ENCODE measurements at regions not wholly inside any gene's neighbourhood (a gene's known extent, or its start where the extent isn't known, plus 50 kb on each side); places are given as distances from the start of the nearest gene placed in this dataset.

DNA sequence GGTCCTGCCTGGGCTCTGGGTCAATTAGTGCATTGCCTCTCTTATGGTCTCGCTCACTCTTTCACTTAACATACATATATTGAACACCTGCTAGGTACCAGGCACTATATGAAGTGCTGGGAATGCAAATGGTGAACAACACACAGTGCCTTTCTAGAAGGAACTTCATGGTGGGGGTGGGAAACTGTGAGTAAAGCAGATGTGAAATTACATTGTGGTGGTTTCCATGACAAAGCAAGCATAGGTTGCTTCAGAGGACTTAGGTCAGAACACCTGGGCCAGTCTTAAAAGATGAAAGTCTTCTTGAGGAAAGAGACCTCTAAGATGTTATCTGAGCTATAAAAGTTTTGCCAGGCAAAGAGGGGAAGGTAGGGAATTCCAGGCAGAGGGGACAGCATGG lies 231.3 kb downstream of the BUD13 start:
- no peak for DNase-seq

DNA sequence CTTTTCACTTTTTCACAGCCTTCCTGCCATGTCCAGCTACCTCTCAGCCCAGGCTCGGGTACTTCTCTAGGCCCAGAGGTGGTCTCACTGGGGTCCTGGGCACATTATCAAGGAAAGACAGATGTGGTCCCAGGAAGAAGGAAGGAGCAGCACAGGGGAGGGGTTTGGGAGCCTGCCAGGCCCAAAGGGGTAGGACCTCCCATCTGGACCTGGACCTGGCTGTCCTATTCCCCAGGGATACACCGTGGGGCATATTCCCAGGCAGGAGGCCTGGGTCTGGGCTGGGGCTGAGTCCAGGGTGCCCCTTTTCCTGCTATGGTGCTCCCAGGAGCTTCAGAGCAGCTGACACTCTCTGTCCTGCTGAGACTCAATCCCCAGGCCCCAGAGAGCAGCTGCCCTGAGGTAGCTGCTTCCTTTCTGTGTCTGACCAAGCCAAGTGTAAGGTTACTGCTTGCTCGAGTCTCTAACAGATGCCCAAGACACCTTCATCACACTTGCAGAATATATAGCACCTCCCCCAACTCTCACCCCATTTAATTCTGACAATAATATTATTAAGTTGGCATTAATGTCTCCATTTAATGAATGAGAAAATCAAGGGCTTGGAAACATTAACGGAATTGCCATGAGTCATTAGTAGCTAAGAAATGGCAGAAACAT lies 232.0 kb downstream of the BUD13 start:
- Mint-ChIP-seq H3K27me3 (ENCODE audit: low read depth, poor library complexity) (peaks cover 11% of the 10 kb centered on the region), H3K36me3 (ENCODE audit: low read depth) (no peaks in the 10 kb centered on the region), H3K4me1 (peaks cover 9% of the 10 kb centered on the region), H3K27ac (no peak overlapping the region), H3K9me3 (peaks cover 10% of the 10 kb centered on the region), H3K4me3 (no peak overlapping the region)
- DNase-seq, result no peak
- TF ChIP-seq, protein P1, sequence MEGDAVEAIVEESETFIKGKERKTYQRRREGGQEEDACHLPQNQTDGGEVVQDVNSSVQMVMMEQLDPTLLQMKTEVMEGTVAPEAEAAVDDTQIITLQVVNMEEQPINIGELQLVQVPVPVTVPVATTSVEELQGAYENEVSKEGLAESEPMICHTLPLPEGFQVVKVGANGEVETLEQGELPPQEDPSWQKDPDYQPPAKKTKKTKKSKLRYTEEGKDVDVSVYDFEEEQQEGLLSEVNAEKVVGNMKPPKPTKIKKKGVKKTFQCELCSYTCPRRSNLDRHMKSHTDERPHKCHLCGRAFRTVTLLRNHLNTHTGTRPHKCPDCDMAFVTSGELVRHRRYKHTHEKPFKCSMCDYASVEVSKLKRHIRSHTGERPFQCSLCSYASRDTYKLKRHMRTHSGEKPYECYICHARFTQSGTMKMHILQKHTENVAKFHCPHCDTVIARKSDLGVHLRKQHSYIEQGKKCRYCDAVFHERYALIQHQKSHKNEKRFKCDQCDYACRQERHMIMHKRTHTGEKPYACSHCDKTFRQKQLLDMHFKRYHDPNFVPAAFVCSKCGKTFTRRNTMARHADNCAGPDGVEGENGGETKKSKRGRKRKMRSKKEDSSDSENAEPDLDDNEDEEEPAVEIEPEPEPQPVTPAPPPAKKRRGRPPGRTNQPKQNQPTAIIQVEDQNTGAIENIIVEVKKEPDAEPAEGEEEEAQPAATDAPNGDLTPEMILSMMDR (IDR thresholded peaks at IDR 0.05), result no peak

More for the DNA sequence above, 231.3 kb downstream of the BUD13 start:
- Mint-ChIP-seq H3K9me3 (peaks cover 10% of the 10 kb centered on the region), H3K27me3 (ENCODE audit: low read depth, poor library complexity) (peaks cover 9% of the 10 kb centered on the region), H3K36me3 (ENCODE audit: low read depth) (no peaks in the 10 kb centered on the region), H3K4me3 (no peak overlapping the region), H3K27ac (no peak overlapping the region), H3K4me1 (peaks cover 5% of the 10 kb centered on the region)
- TF ChIP-seq, protein P1 (IDR thresholded peaks at IDR 0.05), result no peak

DNA sequence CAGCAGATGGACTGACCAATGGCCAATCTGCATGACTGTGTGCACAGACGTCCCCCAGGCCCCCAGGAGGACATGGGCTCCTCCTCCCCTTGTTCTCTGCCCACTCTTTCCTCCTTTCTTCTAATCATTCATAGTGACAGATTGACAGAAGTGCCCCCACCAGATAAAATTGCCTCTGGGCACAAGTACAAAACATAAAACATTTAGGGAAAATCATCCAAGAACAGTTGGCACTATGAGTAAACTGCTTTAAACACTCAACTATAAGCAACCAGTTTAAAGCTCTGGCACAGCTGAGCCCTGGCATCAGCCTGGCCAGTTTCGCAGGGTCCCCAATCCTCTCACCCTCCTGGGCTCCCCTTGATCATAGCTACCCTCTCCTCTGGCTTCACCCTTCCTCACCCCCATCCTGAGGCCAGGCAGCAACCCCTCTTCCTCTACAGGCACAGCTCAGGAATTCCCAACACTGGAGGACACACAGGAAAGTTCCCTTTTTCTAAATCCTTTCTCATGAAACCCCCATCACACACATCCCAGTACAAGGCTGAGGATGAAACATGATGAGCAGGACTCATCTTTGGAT lies 232.9 kb downstream of the BUD13 start:
- DNase-seq, result no peak
- no peak overlapping the region for H3K4me3 Mint-ChIP-seq
- no peak overlapping the region for H3K27ac Mint-ChIP-seq

DNA sequence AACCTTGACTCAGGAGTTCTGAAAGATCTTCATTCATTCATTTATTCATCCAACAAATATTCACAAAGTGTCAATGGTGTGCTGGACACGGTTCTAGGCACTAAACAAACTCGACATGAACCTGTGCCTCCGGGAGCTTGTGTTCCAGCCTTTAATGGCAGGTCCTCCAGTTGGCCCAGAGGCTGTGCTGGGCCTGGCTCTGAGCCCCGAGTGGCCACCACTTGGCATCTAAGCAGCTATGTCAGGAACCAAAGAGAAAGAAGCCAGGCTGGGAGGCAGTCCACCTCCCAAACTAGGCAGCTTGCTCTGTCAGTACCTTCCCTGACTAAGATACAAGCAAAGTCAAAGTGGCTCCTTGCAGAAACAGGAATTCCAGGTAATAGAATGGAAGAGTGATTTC lies 233.6 kb downstream of the BUD13 start:
- H3K27me3 Mint-ChIP-seq (ENCODE audit: low read depth, poor library complexity), result peaks cover 18% of the 10 kb centered on the region

More for the DNA sequence above, 232.9 kb downstream of the BUD13 start:
- peaks cover 10% of the 10 kb centered on the region for H3K9me3 Mint-ChIP-seq
- no peaks in the 10 kb centered on the region for H3K36me3 Mint-ChIP-seq (ENCODE audit: low read depth)
- H3K27me3 Mint-ChIP-seq (ENCODE audit: low read depth, poor library complexity), result peaks cover 11% of the 10 kb centered on the region
- H3K4me1 Mint-ChIP-seq, result peaks cover 9% of the 10 kb centered on the region
- TF ChIP-seq, protein P1 (IDR thresholded peaks at IDR 0.05), result no peak

DNA sequence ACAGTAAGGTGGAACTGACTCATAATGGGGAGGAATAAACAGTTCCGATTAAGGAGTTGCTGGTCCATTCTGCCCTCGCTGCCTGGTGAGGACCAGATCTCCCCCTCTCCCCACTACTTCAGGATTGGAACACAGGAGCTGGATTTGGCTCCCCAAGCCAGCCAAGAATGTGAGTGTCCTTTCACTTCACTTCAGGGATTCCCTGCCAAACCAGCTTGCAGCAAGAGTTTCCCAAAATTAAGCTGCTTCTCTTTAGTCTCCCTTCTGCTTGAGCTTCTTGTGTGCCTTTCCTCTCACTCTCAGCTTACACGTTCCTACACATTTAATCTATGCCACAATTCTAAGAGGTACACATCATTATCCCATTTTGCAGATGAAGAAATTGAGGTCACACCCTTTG lies 234.1 kb downstream of the BUD13 start:
- Mint-ChIP-seq H3K36me3 (ENCODE audit: low read depth) (no peaks in the 10 kb centered on the region), H3K27me3 (ENCODE audit: low read depth, poor library complexity) (peaks cover 20% of the 10 kb centered on the region), H3K27ac (no peak overlapping the region), H3K4me1 (peaks cover 19% of the 10 kb centered on the region), H3K4me3 (no peak overlapping the region), H3K9me3 (peaks cover 10% of the 10 kb centered on the region)
- DNase-seq, result no peak
- TF ChIP-seq, protein P1 (IDR thresholded peaks at IDR 0.05), result no peak

More for the DNA sequence above, 233.6 kb downstream of the BUD13 start:
- H3K36me3 Mint-ChIP-seq (ENCODE audit: low read depth), result no peaks in the 10 kb centered on the region
- peaks cover 14% of the 10 kb centered on the region for H3K4me1 Mint-ChIP-seq
- peaks cover 10% of the 10 kb centered on the region for H3K9me3 Mint-ChIP-seq
- no peak overlapping the region for H3K4me3 Mint-ChIP-seq
- TF ChIP-seq, protein P1 (IDR thresholded peaks at IDR 0.05), result no peak
- no peak for DNase-seq
- no peak overlapping the region for H3K27ac Mint-ChIP-seq

DNA sequence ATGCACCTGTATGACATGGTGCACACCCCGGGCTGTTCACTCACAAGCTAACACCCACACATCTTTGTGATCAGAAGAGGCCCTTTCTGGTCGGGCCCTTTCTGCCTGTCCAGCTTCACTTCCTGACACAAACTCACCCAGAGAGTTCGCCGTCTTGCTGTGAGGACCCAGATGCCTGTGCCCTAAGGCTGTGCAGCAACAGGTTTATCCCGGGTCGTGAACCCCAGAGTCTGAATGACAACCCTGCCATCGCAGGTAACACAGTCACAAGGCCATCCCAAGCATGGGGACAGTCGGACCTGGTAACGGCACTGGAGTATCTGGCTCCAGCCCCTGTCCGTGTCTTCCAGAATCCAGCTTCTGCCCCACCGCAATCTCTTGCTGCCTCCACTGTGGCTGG lies 235.1 kb downstream of the BUD13 start:
- TF ChIP-seq, protein P1 (IDR thresholded peaks at IDR 0.05), result no peak
- H3K27me3 Mint-ChIP-seq (ENCODE audit: low read depth, poor library complexity), result peaks cover 20% of the 10 kb centered on the region
- H3K4me3 Mint-ChIP-seq, result no peak overlapping the region
- no peak overlapping the region for H3K27ac Mint-ChIP-seq
- DNase-seq, result no peak
- no peaks in the 10 kb centered on the region for H3K36me3 Mint-ChIP-seq (ENCODE audit: low read depth)
- peaks cover 29% of the 10 kb centered on the region for H3K4me1 Mint-ChIP-seq
- H3K9me3 Mint-ChIP-seq, result peaks cover 10% of the 10 kb centered on the region

Data from nephron progenitor cell (in vitro differentiated cells).